K562 (cell line): ENCODE measurements at regions not wholly inside any gene's neighbourhood (a gene's known extent, or its start where the extent isn't known, plus 50 kb on each side); places are given as distances from the start of the nearest gene placed in this dataset.

Experiments
- ATAC-seq: fragments of 200-7000 bp; cut with Tn5 transposase; 3 replicates; pipeline ENCODE4 v1.9.1; 2020; ENCODE audit warnings: moderate library complexity
- BruUV-seq: library from RNA; stranded (reverse); fragments of 400-500 nt; replicated peaks from 2 replicates; lab custom pipeline; 2021; lab: Mats Ljungman, UMichigan
- CTCF ChIA-PET: fragments of 300-600 bp; formaldehyde crosslinking; extraction: SDS; loops from one replicate; lab custom pipeline; 2021; ENCODE audit warnings: low intra/inter-chr PET ratio; lab: Yijun Ruan, JAX
- POLR2A ChIA-PET: fragments of 300-600, 350-650 bp; sonication (Branson Sonifier 250); formaldehyde crosslinking; extraction: SDS; loops from one replicate; lab custom pipeline; 2021; ENCODE audit warnings: antibody characterized with exemption, inconsistent platforms; lab: Yijun Ruan, JAX
- DNase-seq, 4 experiments: peaks; one replicate each; pipeline versions ENCODE4 v3.0.0 to v3.0.0-alpha.2; 2011 to 2018; ENCODE audit warnings: low spot score in 3 of 4, mixed read lengths in 3 of 4; ENCODE audit errors: extremely low read depth in 1 of 4
- FAIRE-seq: peaks from 2 replicates; lab custom pipeline; 2011; peaks lifted over from hg19 to GRCh38; lab: Jason Lieb, UNC
- H2AFZ ChIP-seq: 2 replicates; pipeline ENCODE4 v1.6.0; 2011; ENCODE audit warnings: low read depth, low read length, control low read depth, inconsistent platforms
- H3K27ac ChIP-seq: fragments of 200-600 bp; 3 replicates; pipeline ENCODE4 v1.8.0; 2011; ENCODE audit warnings: low read depth, mild to moderate bottlenecking, control low read depth, inconsistent platforms, low read length, moderate library complexity, mixed read lengths; ENCODE audit errors: extremely low read depth
- H3K27me3 ChIP-seq, 2 experiments: fragments of 300-600 bp in 1 of 2; 2 replicates in 1 of 2; 3 replicates in 1 of 2; pipeline versions ENCODE4 v1.6.0 to v1.8.0; 2011; ENCODE audit warnings: inconsistent platforms in 2 of 2, low read length in 2 of 2, mild to moderate bottlenecking in 1 of 2, mixed read lengths in 1 of 2, moderate library complexity in 1 of 2; ENCODE audit not compliant: control insufficient read depth in 2 of 2, insufficient read depth in 2 of 2
- H3K36me3 ChIP-seq: fragments of 300-600 bp; 3 replicates; pipeline ENCODE4 v1.8.0; 2011; ENCODE audit warnings: mild to moderate bottlenecking, low read length, inconsistent platforms; ENCODE audit not compliant: control insufficient read depth, insufficient read depth
- H3K4me1 ChIP-seq, 2 experiments: fragments of 200-600 bp in 1 of 2; replicated peaks in 1 of 2; 2 replicates in 1 of 2; 3 replicates in 1 of 2; pipeline versions ENCODE4 v1.5.1 to v1.8.0; 2011; ENCODE audit warnings: inconsistent platforms in 2 of 2, low read length in 2 of 2, mild to moderate bottlenecking in 1 of 2, mixed read lengths in 1 of 2, moderate library complexity in 1 of 2; ENCODE audit not compliant: control insufficient read depth in 2 of 2, insufficient read depth in 2 of 2
- H3K4me2 ChIP-seq: 2 replicates; pipeline ENCODE4 v1.6.1; 2011; ENCODE audit warnings: low read length, control low read depth, inconsistent platforms, mixed read lengths; ENCODE audit not compliant: insufficient read depth
- H3K4me3 ChIP-seq: fragments of 200-600 bp; sonication (generic), shearing (Covaris generic); 2 replicates; pipeline ENCODE4 v1.5.1; 2016; ENCODE audit warnings: control low read depth, inconsistent platforms
- H3K79me2 ChIP-seq: fragments of 200-600 bp; 3 replicates; pipeline ENCODE4 v1.8.0; 2011; ENCODE audit warnings: low read length, inconsistent platforms; ENCODE audit not compliant: control insufficient read depth, insufficient read depth
- H3K9ac ChIP-seq, 2 experiments: 2 replicates each; pipeline versions ENCODE4 v1.6.0 to v1.6.1; 2011; ENCODE audit warnings: low read depth in 2 of 2, low read length in 2 of 2, control low read depth in 1 of 2, inconsistent platforms in 1 of 2, mild to moderate bottlenecking in 1 of 2, mixed read lengths in 1 of 2; ENCODE audit not compliant: insufficient read depth in 1 of 2
- H3K9me1 ChIP-seq: one replicate; pipeline ENCODE4 v1.6.0; 2011; ENCODE audit warnings: inconsistent platforms, mild to moderate bottlenecking, low read length, moderate library complexity; ENCODE audit not compliant: control insufficient read depth, insufficient read depth
- H3K9me3 ChIP-seq: replicated peaks from 2 replicates; pipeline ENCODE4 v1.5.1; 2011; ENCODE audit warnings: low read depth, low read length, inconsistent platforms; ENCODE audit not compliant: control insufficient read depth, insufficient read depth
- H4K20me1 ChIP-seq: replicated peaks from 2 replicates; pipeline ENCODE4 v1.6.1; 2011; ENCODE audit warnings: low read length, inconsistent platforms, mixed read lengths; ENCODE audit not compliant: control insufficient read depth, insufficient read depth
- CHD7 ChIP-seq: fragments of 200-600 bp; sonication (generic); IDR thresholded peaks from one replicate; pipeline ENCODE4 v1.6.1; 2012; ENCODE audit warnings: mild to moderate bottlenecking, low read depth, low read length, inconsistent platforms
- TFAP4 ChIP-seq: sonication (generic); formaldehyde crosslinking; IDR thresholded peaks from 2 replicates; pipeline ENCODE4 v1.8.0; 2022; ENCODE audit warnings: missing genetic modification reagents, mild to moderate bottlenecking, moderate library complexity, borderline replicate concordance
- ZNF449 ChIP-seq: fragments of 250-450 bp; sonication (Bioruptor Pico); IDR thresholded peaks from 2 replicates; pipeline ENCODE4 v1.8.0; 2022; ENCODE audit warnings: moderate library complexity, mild to moderate bottlenecking, inconsistent platforms
- ZNF561 ChIP-seq: fragments of 450-650 bp; formaldehyde crosslinking; conservative IDR thresholded peaks from 2 replicates; pipeline ENCODE4 v1.4.0; 2020; ENCODE audit warnings: mild to moderate bottlenecking, moderate library complexity
- WGBS: fragments of 100-300 bp; shearing (Covaris generic); methylation state at CpG from one replicate; pipeline ENCODE4 v1.1.6; 2016; ENCODE audit warnings: low coverage, mixed read lengths; ENCODE audit not compliant: insufficient coverage; ENCODE audit errors: missing lambda C conversion rate; 5-methylcytosine and 5-hydroxymethylcytosine counted together
- in situ Hi-C: fragments of 300-500 bp; cut with MboI; formaldehyde crosslinking; loops from 4 replicates; pipeline ENCODE4 v1.15.0; 2018; ENCODE audit warnings: inconsistent platforms, mixed read lengths
- intact Hi-C: fragments of 100-400 bp; cut with micrococcal nuclease; formaldehyde crosslinking; loops from 2 replicates; pipeline ENCODE4 v1.14.2; 2022

- TF ChIP-seq ZNF561 (CRISPR knock-in tag): no peak
Measured at GRCh38 chr12:126830778-126831680, 1435.9 kb upstream of the TMEM132C start (continued).

GRCh38 chr12:126837697-126838096, 1429.3 kb upstream of the TMEM132C start:
- ATAC-seq (no peak), DNase-seq (no peak), FAIRE-seq (no peak)
- in situ Hi-C loops: no loop called here
- Histone ChIP-seq H3K4me2 (no peak overlapping the region), H2AFZ (no peak overlapping the region), H3K36me3 (no peaks in the 10 kb centered on the region), H3K27ac (no peak overlapping the region), H3K9ac (no peak overlapping the region), H3K4me1 (no peaks in the 10 kb centered on the region), H3K9me3 (0 out of 2 replicates have a peak, but pooled peaks cover 1% of the 10 kb centered on the region), H4K20me1 (no peaks in the 10 kb centered on the region), H3K9me1 (no peaks in the 10 kb centered on the region), H3K79me2 (no peaks in the 10 kb centered on the region), H3K4me3 (no peak overlapping the region), H3K27me3 (no peaks in the 10 kb centered on the region)
- WGBS: 0% methylated on average over 2 of the region's 2 CpGs
- CTCF ChIA-PET: no interaction called here
- POLR2A ChIA-PET: interaction anchor here (1.1 kb wide), 1 partner anchor 53 kb away, joined by 4 read pairs; no protein-coding TSS in a partner anchor
- BruUV-seq: no TSS peak
- intact Hi-C loops: no loop called here
- no peak for TF ChIP-seq TFAP4 (CRISPR knock-in tag)
- TF ChIP-seq ZNF449 (CRISPR knock-in tag): no peak
- TF ChIP-seq CHD7: no peak
